Colonic mucosa (tissue), 4 donors: ENCODE measurements at regions not wholly inside any gene's neighbourhood (a gene's known extent, or its start where the extent isn't known, plus 50 kb on each side); places are given as distances from the start of the nearest gene placed in this dataset.

ENCODE experiments used
- DNase-seq: peaks from one replicate; pipeline ENCODE4 v3.0.0-alpha.2; 2020
- H3K27ac ChIP-seq: fragments of 200-600 bp; one replicate; pipeline ENCODE4 v1.8.0; 2021
- H3K27me3 ChIP-seq: fragments of 200-600 bp; one replicate; pipeline ENCODE4 v1.8.0; 2021
- H3K36me3 ChIP-seq: fragments of 200-600 bp; one replicate; pipeline ENCODE4 v1.8.0; 2021
- H3K4me1 ChIP-seq: fragments of 200-600 bp; one replicate; pipeline ENCODE4 v1.8.0; 2021; ENCODE audit warnings: mild to moderate bottlenecking
- H3K4me3 ChIP-seq: fragments of 200-600 bp; one replicate; pipeline ENCODE4 v1.8.0; 2021
- H3K9ac ChIP-seq, 2 donors: one replicate each; pipeline ENCODE4 v1.7.0; 2013; ENCODE audit warnings: control low read depth in 2 of 2, low read depth in 2 of 2, low read length in 2 of 2
- H3K9me3 ChIP-seq: fragments of 200-600 bp; one replicate; pipeline ENCODE4 v1.8.0; 2021
- CTCF ChIP-seq: fragments of 200-600 bp; IDR thresholded peaks from one replicate; pipeline ENCODE4 v1.8.0; 2022; ENCODE audit warnings: antibody characterized with exemption, mild to moderate bottlenecking
- intact Hi-C: fragments of 100-400 bp; cut with DNase I; formaldehyde crosslinking; loops from one replicate; pipeline ENCODE4 v1.14.1; 2022
- donor health status: healthy.
- donor health status: DM: no; HTN: no; CAD: no.
- donor health status: DM: no; HTN: no; CAD: no.

- intact Hi-C loops = no loop called here
- no peaks in the 10 kb centered on the region for H3K4me1 ChIP-seq
- no peak overlapping the region for H3K4me3 ChIP-seq
- H3K27me3 ChIP-seq = no peaks in the 10 kb centered on the region
- no peak for DNase-seq
- no peak for TF ChIP-seq CTCF
- H3K9me3 ChIP-seq = no peaks in the 10 kb centered on the region
- no peaks in the 10 kb centered on the region for H3K36me3 ChIP-seq
- H3K9ac ChIP-seq = no peak overlapping the region
- no peak overlapping the region for H3K27ac ChIP-seq
Observed at GRCh38 chr4:34363842-34364241, 1880.5 kb downstream of the ARAP2 start.

- intact Hi-C loops = no loop called here
- Histone ChIP-seq H3K4me3 (no peak overlapping the region), H3K9me3 (no peaks in the 10 kb centered on the region), H3K9ac (no peak overlapping the region), H3K36me3 (no peaks in the 10 kb centered on the region), H3K4me1 (no peaks in the 10 kb centered on the region), H3K27me3 (no peaks in the 10 kb centered on the region), H3K27ac (no peak overlapping the region)
- TF ChIP-seq CTCF = no peak
- DNase-seq = no peak
Observed at GRCh38 chr4:34365946-34366345, 1878.4 kb downstream of the ARAP2 start.

- Histone ChIP-seq H3K36me3 (no peaks in the 10 kb centered on the region), H3K27me3 (no peaks in the 10 kb centered on the region), H3K27ac (no peak overlapping the region), H3K9ac (no peak overlapping the region), H3K9me3 (no peaks in the 10 kb centered on the region), H3K4me1 (no peaks in the 10 kb centered on the region), H3K4me3 (no peak overlapping the region)
- DNase-seq = no peak
- intact Hi-C loops = no loop called here
- no peak for TF ChIP-seq CTCF
Observed at GRCh38 chr4:34371676-34372075, 1872.6 kb downstream of the ARAP2 start.

GRCh38 chr4:34372815-34373214 lies 1871.5 kb downstream of the ARAP2 start:
- Histone ChIP-seq H3K4me1 (no peaks in the 10 kb centered on the region), H3K4me3 (no peak overlapping the region), H3K9ac (no peak overlapping the region), H3K9me3 (no peaks in the 10 kb centered on the region), H3K27ac (no peak overlapping the region), H3K27me3 (no peaks in the 10 kb centered on the region), H3K36me3 (no peaks in the 10 kb centered on the region)
- intact Hi-C loops = no loop called here
- DNase-seq = no peak
- no peak for TF ChIP-seq CTCF

GRCh38 chr4:34373456-34373855 lies 1870.9 kb downstream of the ARAP2 start:
- no peaks in the 10 kb centered on the region for H3K4me1 ChIP-seq
- no peaks in the 10 kb centered on the region for H3K36me3 ChIP-seq
- intact Hi-C loops = no loop called here
- no peak overlapping the region for H3K27ac ChIP-seq
- no peaks in the 10 kb centered on the region for H3K9me3 ChIP-seq
- DNase-seq = no peak
- no peaks in the 10 kb centered on the region for H3K27me3 ChIP-seq
- no peak for TF ChIP-seq CTCF
- H3K4me3 ChIP-seq = no peak overlapping the region
- H3K9ac ChIP-seq = no peak overlapping the region

GRCh38 chr4:34412233-34412632 lies 1832.1 kb downstream of the ARAP2 start:
- Histone ChIP-seq H3K9ac (no peak overlapping the region), H3K4me1 (no peaks in the 10 kb centered on the region), H3K27me3 (no peaks in the 10 kb centered on the region), H3K9me3 (no peaks in the 10 kb centered on the region), H3K27ac (no peak overlapping the region), H3K36me3 (no peaks in the 10 kb centered on the region), H3K4me3 (no peak overlapping the region)
- DNase-seq = no peak
- intact Hi-C loops = no loop called here
- no peak for TF ChIP-seq CTCF
